ENCODE measurements at regions not wholly inside any gene's neighbourhood (a gene's known extent, or its start where the extent isn't known, plus 50 kb on each side); places are given as distances from the start of the nearest gene placed in this dataset.

DNA sequence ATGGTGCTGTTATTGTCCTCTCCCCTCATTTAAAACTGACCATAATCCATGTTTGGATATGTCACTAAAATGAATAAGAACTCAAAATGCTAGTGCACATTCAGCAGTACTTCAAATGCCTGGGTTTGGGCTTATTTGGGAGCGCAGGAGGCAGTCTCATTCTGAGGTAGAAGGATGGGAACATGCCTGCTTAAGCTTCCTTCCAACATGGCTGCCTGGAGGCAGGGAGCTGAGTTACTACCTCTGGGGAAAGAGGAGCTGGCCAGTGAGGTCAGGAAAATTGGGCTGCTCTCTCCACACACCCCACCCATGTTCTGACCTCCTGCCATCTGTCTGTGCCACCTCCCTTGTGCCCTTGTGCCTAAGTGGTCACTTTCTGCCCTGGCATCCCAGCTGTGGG, 85.7 kb downstream of the PTPRS start:
- no peak for TF ChIP-seq POLR2A (IDR thresholded peaks at IDR 0.05; ENCODE audit: low read length)
- TF ChIP-seq GATA1 (IDR thresholded peaks at IDR 0.05; ENCODE audit: low read depth, low read length) = no peak
